Ovary (tissue), 7 donors: ENCODE measurements at regions not wholly inside any gene's neighbourhood (a gene's known extent, or its start where the extent isn't known, plus 50 kb on each side); places are given as distances from the start of the nearest gene placed in this dataset.

ENCODE experiments used
- DNase-seq, 5 donors: peaks; one replicate each; pipeline ENCODE4 v3.0.0-alpha.2; 2019 to 2020
- H3K27ac ChIP-seq, 2 donors: fragments of 200-600 bp; one replicate each; pipeline versions ENCODE4 v1.5.1 to v1.8.0; 2019 to 2022
- H3K27me3 ChIP-seq: fragments of 200-600 bp; one replicate; pipeline ENCODE4 v1.8.0; 2022
- H3K36me3 ChIP-seq: fragments of 200-600 bp; sonication (generic); one replicate; pipeline ENCODE4 v1.5.1; 2019
- H3K4me1 ChIP-seq: one replicate; pipeline ENCODE4 v1.8.1; 2013; ENCODE audit warnings: mild to moderate bottlenecking, moderate library complexity; ENCODE audit not compliant: insufficient read depth
- H3K4me3 ChIP-seq: fragments of 200-600 bp; sonication (generic); one replicate; pipeline ENCODE4 v1.5.1; 2017
- H3K9me3 ChIP-seq, 2 donors: fragments of 200-600 bp in 1 of 2; sonication (generic) in 1 of 2; one replicate each; pipeline versions ENCODE4 v1.5.1 to v1.8.1; 2013 to 2019; ENCODE audit warnings: mild to moderate bottlenecking in 1 of 2, moderate library complexity in 1 of 2
- CTCF ChIP-seq, 3 donors: fragments of 450-650 bp in 2 of 3; fragments of 200-600 bp in 1 of 3; IDR thresholded peaks; one replicate each; pipeline versions ENCODE4 v1.5.1 to v1.8.0; 2016 to 2022; ENCODE audit warnings: antibody characterized with exemption in 3 of 3, mild to moderate bottlenecking in 1 of 3
- EP300 ChIP-seq: sonication (generic); formaldehyde crosslinking; IDR thresholded peaks from one replicate; pipeline ENCODE4 v1.6.1; 2017; ENCODE audit warnings: antibody characterized with exemption
- POLR2A ChIP-seq: fragments of 450-650 bp; IDR thresholded peaks from one replicate; pipeline ENCODE4 v1.6.1; 2017; ENCODE audit warnings: antibody characterized with exemption, mild to moderate bottlenecking, moderate library complexity
- WGBS, 3 donors: extraction: QIAGEN DNeasy Blood & Tissue Kit in 1 of 3; methylation state at CpG; one replicate each; pipeline versions ENCODE4 v1.1.5 to v1.1.7; 2013 to 2017; 5-methylcytosine and 5-hydroxymethylcytosine counted together
- intact Hi-C, 4 donors: fragments of 100-400 bp; cut with DNase I; formaldehyde crosslinking; loops; one replicate each; pipeline versions ENCODE4 v1.11.0 to v1.15.1; 2022 to 2023
- donor health status: DM: no; HTN: no; CAD: no; lungs with moderate emphysema.
- donor health status: DM: no; HTN: no; CAD: no.
- donor health status: Bipolar disorder and iron deficiency.
- donor health status: DM: no; HTN: no; CAD: no.
- donor health status: DM: yes; HTN: yes; CAD: no.

GRCh38 chr5:135229122-135229521, 169.9 kb downstream of the MACROH2A1 start:
- Histone ChIP-seq H3K36me3 (no peaks in the 10 kb centered on the region), H3K27ac (no peak overlapping the region), H3K4me1 (no peaks in the 10 kb centered on the region), H3K4me3 (no peak overlapping the region), H3K27me3 (no peaks in the 10 kb centered on the region), H3K9me3 (no peaks in the 10 kb centered on the region)
- TF ChIP-seq EP300 (no peak), POLR2A (no peak), CTCF (IDR thresholded peaks at IDR 0.05) (no peak)
- 88 to 100% (median 94%) methylated on average over 2 of the region's 2 CpGs for WGBS, 3 donors
- DNase-seq = no peak
- intact Hi-C loops = no loop called here

- Histone ChIP-seq H3K4me1 (no peaks in the 10 kb centered on the region), H3K36me3 (no peaks in the 10 kb centered on the region), H3K27ac (no peak overlapping the region), H3K27me3 (no peaks in the 10 kb centered on the region), H3K4me3 (no peak overlapping the region), H3K9me3 (no peaks in the 10 kb centered on the region)
- WGBS, 3 donors = 61 to 80% (median 67%) methylated on average over 1 of the region's 1 CpG
- intact Hi-C loops = no loop called here
- TF ChIP-seq CTCF (IDR thresholded peaks at IDR 0.05) (no peak), EP300 (no peak), POLR2A (no peak)
- DNase-seq = peak in 1 of 5 donors; percentile 1
Measured at GRCh38 chr5:135228222-135228621, 170.8 kb downstream of the MACROH2A1 start.

GRCh38 chr5:135227064-135228022, 171.7 kb downstream of the MACROH2A1 start:
- peak in 1 of 5 donors; percentile 15 for DNase-seq
- TF ChIP-seq EP300 = no peak
- no peak for TF ChIP-seq CTCF (IDR thresholded peaks at IDR 0.05)
- no peak for TF ChIP-seq POLR2A
- H3K9me3 ChIP-seq = no peaks in the 10 kb centered on the region
- H3K4me1 ChIP-seq = no peaks in the 10 kb centered on the region
- H3K36me3 ChIP-seq = no peaks in the 10 kb centered on the region
- 73 to 75% (median 75%) methylated on average over 6 of the region's 6 CpGs for WGBS, 3 donors
- no peak overlapping the region for H3K4me3 ChIP-seq
- no peaks in the 10 kb centered on the region for H3K27me3 ChIP-seq
- intact Hi-C loops = no loop called here
- H3K27ac ChIP-seq = no peak overlapping the region

GRCh38 chr5:135225856-135226560, 173.0 kb downstream of the MACROH2A1 start:
- H3K4me3 ChIP-seq = no peak overlapping the region
- H3K27me3 ChIP-seq = no peaks in the 10 kb centered on the region
- TF ChIP-seq CTCF (IDR thresholded peaks at IDR 0.05) = no peak
- TF ChIP-seq POLR2A = no peak
- DNase-seq = peak in 1 of 5 donors; percentile 7
- no peaks in the 10 kb centered on the region for H3K4me1 ChIP-seq
- no peaks in the 10 kb centered on the region for H3K36me3 ChIP-seq
- no peak overlapping the region for H3K27ac ChIP-seq
- no peaks in the 10 kb centered on the region for H3K9me3 ChIP-seq
- intact Hi-C loops = no loop called here
- 55 to 67% (median 61%) methylated on average over 16 of the region's 16 CpGs for WGBS, 3 donors
